HG02970 (cell line): ENCODE measurements at regions not wholly inside any gene's neighbourhood (a gene's known extent, or its start where the extent isn't known, plus 50 kb on each side); places are given as distances from the start of the nearest gene placed in this dataset.
"Not testable (repeated sequence)": the region's sequence is repeated elsewhere in the genome, so short reads cannot be mapped to it uniquely, and the experiment has no call there.

Source experiments
- ATAC-seq: cut with Tn5 transposase; IDR thresholded peaks from one replicate; pipeline ENCODE4 v1.9.1; 2021; ENCODE audit warnings: mild to moderate bottlenecking, moderate library complexity, moderate number of reproducible peaks; ENCODE audit not compliant: unreplicated experiment, low FRiP score

DNA sequence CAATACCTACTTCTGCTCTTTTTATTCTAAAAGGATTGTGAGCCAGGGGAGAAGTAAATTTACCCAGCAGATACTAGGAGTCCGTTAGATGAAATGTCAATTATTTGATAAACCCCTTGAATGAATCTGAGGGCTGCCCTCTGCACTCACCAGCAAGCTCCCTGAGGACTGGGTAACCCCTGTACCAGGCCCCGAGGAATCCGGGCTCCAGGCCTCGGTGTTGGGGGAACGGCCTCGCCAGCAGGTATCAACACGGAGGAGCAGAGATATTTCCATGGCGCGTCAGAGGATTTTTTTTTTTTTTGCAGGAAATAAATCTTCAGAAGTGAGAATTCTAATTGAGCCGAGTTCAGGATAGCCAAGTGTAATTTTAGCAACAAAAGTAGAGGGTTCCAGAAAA lies 1408.8 kb downstream of the BRD1 start:
- no peak for ATAC-seq

DNA sequence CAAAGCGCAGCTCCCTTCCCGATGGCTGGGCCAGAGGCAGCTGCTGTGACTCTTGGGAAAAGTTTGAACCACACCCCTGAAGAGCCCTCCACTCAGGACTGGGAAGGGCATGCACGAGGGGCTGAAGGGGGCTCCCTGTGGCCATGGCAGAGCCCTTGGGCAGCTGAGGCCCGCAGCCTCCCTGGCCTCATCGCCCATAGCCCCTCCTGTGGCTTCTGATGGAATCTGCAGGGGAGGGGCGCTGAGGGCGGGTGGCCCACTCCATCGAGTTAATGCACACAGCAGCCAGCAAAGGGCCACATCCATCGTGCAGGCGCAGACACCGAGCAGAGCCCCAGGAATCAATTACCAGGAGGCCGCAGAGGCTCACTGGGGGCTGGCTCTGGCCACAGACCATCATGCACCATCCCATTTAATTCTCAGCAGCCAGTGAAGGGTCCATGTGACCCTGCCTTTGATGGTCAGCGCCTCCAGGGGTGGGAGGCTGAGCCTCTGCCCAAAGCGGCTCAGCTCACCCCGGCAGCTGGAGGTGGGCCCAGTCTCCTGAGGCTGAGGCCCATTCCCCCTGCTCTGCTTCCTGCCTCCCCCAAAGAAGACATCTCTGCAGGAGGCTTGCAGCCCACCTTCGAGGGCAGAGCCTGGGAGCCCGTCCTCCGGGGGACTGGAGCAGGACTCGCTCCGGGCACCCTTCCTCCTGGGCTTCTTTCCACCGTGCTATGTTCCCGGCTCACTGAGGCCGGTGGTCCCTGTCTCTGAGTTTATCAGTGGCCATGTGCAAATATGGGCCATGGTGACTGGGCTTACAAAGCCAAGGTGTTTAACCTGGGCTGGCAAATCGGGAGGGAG lies 1410.2 kb downstream of the BRD1 start:
- no peak for ATAC-seq

DNA sequence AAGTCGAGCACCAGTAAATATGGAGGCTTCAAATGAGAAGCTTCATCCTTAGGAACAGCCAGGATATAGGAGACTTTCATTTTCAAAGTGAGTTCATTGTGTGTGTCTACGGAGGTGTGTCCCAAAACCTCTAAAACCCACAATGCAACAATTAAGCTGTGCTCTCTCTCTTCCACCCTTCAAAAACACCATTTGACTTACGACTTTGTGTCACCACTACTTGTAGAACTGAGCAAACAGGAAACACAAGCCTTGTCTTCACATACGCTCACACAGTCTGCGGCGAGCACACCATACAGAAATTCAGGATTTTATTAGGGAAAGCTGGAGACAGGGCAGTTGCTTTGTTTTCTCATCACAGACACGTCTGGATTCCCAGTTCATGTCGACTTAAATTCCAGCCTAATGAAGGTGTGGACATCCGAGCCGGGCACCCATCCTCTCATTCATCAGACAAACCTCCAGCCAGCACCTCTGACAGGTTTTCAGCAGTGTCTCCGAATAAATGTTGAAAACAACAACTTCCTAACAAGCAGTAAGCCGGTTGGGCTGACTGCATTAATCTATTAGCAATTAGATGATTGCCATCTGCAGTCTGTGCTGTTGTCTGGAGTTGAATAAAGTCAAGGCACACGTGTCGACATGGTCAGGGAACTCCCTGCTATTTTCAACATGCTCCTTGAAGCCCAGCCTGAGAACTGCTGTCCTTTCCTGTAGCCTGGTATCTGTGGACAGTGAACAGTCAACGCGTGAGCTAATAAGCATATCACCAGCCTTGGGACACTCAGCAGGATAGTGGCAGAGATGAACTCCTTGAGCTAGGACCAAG lies 1411.1 kb downstream of the BRD1 start:
- ATAC-seq: no peak

DNA sequence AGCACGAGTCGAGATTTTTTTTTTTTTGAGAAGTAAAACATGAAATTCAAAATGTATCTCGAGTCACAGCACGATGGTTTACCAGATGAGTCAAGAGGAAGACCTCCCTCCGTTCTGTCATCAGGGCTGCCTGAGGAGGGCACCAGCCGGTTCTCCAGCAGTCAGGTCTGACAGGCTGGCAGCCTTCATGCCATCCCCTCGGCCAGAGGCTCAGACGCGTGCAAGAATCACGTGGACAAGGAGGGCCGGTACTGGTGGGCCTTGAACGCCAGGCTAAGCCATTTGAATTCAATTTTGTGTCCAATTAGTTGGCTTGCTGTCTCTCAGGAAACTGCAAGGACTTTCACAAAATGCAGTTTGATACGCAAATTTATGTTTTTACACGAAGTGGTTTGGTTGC lies 1412.2 kb downstream of the BRD1 start:
- ATAC-seq: no peak

DNA sequence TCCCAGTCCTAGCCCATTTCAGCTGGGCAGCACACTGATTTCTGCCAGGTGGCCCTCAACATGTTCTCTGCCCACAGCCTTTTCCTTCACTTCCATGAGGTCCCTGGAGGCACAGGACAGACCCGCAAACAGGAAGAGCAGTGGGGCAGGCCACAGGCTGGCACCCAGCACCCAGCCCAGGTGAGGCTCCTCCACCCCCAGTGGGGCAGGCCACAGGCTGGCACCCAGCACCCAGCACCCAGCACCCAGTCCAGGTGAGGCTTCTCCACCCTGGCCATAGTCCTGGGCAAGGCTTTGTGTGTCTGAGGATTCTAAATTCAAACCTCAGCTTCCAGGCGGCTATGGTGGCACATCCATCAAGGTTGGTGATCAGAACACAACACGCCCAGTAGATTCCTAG lies 1413.0 kb downstream of the BRD1 start:
- no peak for ATAC-seq

DNA sequence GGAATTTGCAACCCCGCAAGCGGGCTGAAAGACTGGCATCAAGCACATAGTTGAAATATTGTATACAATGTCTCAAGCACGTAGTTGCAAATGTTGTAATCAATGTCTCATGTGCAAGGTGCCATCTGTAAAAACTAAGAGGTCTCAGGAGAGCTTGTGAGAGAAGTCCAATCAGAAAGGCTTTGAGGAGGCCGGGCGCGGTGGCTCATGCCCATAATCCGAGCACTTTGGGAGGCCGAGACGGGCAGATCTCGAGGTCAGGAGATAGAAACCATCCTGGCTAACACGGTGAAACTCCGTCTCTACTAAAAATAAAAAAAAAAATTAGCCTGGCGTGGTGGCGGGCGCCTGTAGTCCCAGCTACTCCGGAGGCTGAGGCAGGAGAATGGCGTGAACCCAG lies 1414.7 kb downstream of the BRD1 start:
- ATAC-seq: not testable (repeated sequence)

DNA sequence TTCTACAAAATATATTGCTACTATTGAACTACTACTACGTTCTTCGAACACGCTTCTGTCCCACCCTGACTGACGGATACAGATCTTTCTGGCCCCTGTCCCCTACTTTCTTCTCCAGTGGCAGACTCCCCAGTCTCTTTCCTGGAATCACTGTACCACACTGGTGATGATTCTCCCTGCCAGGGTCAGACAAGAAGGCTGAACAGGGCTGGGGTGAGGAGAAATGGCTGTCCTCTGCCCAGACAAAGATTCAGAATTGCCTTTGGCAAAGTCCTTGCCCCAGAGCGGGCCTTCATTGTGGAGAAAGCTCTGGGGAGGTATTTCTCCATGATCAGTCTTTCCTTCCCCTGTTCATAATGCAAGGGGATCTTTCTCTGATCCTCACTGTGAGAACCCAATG lies 1417.1 kb downstream of the BRD1 start:
- no peak for ATAC-seq

DNA sequence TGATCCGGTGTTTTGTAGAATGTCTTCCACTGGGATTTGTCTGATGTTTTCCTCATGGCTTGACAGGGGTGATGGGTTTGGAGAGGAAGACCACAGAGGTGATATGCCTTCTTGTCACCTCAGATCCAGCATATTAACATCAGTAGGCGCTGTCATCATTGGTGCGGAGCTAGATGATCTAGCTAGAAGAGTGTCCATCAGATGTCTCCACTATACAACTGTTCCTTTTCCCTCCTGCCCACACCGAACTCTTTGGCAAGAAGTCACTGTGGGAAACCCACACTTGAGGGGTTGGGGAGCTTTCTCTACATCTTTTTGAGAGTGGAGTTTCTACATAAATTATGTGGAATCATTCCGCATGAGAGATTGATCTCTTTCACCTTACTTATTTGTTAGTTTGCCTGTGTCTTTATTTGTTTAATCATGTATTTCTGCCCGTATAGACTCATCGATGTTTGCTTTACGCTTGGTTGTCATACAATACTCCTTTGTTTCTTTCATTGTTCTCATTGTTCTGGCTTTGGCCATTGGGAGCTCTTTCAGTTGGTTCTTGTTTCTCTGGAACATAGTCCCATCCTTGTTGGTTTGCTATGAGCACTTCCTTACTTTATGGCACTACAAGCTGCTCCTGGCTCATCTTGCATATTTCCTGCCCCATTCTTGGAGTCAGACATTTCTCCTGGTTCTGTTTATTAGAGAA lies 1420.3 kb downstream of the BRD1 start:
- ATAC-seq: no peak

DNA sequence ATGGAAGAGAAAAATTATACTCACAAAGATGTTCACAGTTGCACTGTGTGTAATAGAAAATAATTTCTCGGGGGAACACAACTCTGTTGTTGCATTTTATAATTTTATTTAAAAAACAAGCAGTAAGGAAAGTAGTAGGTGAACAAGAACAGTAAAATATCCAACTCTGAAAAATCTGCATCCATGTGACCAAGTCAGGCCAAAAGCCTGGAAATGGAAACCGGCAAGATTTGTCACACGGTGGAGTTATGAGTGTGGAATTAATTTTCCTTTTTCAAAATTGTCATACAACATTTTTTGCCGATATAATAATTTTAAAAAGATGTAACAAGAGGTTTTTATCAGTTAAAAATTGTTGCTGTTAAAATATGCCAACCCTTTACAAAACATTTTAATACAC lies 1421.5 kb downstream of the BRD1 start:
- ATAC-seq: no peak

DNA sequence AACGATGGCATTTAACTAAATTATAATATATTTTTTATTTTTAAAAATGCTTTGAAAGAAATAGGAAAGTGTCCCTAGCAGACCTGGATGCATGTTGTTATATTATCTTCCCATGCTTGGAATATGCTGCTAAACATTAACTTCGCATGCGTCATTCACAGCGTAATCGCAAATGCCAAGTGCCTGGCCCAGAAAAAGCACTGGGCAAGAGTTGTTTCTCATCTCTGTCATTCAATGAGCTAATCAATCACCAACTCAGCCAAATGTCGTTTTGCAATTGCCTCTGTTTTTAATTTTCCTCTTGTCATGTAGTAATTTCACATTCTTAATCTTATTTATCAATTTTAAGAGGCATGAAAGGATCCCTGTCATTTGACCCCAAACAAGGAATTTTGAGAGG lies 1421.9 kb downstream of the BRD1 start:
- ATAC-seq: no peak

DNA sequence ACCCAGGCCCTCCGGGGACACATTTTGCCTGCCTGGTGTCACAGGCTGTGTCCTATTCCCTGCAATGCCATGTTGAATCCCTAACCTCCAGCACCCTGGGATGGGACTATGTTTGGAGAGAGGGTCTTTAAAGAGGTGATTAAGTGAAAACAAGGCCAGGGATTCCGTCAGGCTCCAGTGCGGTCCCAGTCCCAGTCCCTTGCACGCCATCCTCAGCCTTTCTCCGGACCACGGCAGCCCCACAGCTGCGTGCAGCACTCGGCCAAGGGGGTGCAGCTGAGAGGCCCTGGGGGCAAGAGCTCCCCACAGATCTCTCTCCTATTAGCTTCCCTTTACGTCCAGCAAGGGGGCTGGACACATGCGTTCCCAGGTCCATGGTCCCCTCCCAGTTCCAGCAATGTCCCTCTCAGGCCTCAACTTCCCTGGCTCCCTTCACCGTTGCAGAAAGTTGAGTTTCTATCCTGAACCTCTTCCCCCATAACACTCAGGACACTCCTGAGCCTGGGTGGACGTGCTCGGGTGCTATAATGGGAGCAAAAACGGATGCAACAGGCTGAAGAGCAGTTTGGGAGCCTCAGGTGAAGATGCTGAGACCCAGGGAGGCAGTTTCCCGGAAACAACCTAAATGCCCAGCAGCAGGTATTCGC lies 1422.7 kb downstream of the BRD1 start:
- ATAC-seq: no peak

DNA sequence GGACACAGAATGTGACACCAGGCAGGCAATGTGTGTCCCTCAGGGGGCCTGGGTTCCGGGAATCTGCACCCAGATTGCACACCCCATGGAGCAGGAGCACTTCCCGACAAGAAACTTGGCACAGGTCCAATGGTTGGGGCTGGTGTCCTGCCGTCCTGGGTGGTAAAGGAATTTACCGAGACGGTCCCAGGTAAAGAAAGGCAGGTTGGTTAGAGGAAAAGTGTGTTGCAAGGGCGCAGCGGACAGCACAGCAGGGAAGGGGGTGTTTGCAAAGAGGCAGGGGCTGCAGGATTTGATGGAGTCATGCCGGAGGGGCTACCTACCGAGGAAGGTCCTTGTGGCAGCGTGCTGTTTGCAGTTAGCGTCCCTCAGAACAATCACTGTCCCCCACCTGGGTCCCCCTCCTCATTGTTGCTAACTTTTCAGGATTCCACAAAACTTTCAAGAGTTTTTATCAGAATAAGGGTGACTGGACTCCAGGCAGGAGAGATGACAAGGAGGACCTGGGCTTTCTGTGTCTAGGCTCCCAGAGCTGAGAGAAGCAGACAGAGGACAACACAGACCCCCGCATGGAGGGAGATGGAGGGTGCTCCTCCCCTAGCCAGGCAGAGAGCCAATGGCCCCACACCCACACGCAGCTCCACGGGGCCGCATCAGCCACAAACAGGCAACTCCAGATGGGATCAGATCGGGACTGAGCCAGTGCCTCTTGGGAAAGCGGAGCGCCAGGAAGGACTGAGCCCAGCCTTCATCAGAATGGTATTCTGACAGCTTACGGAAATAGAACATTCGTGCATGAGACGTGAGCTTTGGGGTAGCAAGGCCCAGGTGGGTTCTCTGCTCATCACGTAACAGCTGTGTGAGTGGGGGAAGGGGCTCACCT lies 1423.9 kb downstream of the BRD1 start:
- no peak for ATAC-seq

DNA sequence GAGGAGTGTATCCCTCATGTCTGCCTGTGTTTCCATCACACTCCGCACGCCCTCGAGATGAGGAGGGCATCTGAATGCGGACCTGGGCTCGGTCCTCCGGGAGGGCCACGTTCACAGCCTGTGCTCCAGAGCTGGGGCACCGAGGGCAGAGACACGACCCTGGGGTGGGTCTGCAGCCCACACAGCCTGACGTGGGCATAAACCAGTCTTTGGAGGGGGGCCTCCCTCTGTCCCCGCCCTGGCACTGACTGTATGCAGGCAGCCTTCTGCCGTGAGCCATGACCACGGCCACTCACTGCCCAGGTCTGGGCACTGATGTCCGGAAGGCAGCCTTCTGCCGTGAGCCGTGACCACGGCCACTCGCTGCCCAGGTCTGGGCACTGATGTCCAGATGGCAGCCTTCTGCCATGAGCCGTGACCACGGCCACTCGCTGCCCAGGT lies 1425.1 kb downstream of the BRD1 start:
- ATAC-seq: no peak

DNA sequence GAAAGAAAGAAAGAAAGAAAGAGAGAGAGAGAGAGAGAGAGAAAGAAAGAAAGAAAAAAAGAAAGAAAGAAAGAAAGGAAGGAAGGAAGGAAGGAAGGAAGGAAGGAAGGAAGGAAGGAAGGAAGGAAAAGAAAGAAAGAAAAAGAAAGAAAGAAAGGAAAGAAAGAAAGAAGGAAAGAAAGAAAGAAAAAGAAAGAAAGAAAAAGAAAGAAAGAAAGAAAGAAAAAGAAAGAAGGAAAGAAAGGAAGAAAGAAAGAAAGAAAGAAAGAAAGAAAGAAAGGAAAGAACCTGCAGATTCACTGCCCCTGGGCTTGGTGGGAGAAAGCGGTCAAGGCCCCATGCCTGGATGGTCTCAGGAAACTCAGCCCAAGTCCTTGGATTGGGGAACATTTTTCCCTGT lies 1426.2 kb downstream of the BRD1 start:
- ATAC-seq: not testable (repeated sequence)

DNA sequence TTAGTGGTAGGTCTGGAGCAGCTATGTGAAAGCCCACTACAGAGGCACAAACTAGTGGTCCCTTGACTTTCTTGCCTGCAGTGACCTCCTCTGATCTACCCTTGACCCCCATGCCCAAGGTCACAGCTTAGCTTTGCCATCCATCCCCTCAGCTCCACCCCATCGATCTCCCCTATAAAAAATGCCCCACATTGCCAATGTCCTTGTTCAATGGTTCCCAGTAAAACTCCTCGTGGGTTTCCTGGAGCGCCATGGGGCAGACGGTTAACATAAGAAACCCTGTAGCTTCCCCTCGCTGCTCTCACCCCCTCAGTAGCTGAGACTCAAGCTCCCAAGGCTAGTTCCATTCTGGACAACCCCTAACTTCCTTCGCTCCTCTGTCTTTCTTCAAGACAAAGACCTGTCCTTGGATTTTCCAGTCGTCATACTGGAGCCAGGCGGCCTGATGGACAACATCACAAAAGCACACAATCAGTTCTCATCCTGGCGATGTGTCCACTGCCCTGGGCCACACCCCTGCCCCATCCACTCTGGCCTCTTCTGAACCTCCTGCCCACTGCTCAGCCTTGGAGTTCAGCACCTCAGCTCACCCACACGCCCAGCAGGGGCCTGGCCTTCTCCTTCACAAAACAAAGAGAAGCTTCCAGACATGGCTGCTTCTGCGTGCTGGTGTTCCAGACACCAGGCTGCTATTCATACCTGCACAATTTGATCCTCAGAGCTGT lies 1429.3 kb downstream of the BRD1 start:
- ATAC-seq: no peak

DNA sequence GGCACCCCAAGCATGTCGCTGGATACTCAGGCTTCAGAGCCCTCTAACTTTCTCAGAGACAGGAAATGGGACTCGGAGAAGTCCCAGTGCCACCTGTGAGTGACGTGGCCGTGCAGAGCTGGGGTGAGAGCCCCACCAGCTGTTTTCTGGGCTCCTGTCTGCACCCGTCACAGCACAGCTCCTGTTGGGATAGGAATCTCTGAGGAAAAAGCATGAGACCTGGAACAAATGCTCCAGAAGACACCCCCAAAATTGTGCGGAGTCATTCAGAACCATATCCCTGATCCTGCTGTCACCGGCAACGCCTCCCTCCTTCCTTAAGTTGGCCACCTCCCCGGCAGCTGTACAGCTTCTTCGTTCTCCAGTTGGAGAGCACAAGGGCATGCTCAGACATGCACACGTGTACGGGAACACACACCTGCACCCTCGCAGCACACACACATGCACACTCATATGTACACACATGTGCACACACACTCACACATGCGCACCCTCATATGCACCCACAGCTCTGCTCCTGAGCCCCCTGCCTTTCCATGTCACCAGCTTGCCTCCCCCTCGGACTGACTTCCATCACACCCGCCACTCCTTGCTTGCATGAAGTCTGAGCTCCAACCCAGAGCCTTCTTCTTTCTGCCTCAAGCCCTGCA lies 1430.0 kb downstream of the BRD1 start:
- no peak for ATAC-seq

DNA sequence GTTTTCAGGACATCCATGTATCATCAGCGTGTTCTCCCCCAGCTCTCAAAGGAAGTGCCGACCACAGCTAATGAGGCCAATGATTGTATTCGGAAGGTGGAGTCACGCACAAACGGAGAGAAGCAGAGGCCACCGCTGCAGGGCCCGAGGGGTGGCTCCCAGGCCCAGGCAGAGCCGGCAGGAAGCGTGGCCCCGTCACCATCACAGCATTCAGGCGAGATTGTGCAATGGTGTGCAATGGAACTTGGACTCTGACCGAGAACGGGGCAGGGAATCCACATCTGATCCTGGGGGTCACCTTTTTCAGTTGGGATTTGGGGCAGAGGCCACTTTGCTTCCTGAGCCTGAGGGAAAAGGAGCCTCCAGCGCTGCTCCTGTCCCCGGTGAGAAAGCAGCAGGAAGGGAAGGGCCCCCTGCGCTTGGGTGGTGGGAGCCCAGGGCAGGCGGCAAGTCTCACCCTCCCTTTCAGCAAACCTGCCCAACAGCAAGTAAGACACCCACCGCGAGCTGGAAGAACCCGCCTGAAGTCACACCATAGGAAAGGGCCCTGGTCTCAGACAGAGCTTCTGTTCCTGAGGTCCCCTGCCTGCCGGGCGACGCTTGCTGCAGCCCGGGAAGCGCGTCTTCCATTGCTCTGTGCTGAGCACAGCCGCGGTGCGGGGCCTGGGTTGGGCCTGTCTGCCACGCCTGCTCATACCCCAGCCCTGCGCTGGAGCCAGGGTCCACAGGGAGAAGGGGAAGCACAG lies 1430.7 kb downstream of the BRD1 start:
- ATAC-seq: no peak
